ENCODE measurements at regions not wholly inside any gene's neighbourhood (a gene's known extent, or its start where the extent isn't known, plus 50 kb on each side); places are given as distances from the start of the nearest gene placed in this dataset.
"Not testable (repeated sequence)": the region's sequence is repeated elsewhere in the genome, so short reads cannot be mapped to it uniquely, and the experiment has no call there.

DNA sequence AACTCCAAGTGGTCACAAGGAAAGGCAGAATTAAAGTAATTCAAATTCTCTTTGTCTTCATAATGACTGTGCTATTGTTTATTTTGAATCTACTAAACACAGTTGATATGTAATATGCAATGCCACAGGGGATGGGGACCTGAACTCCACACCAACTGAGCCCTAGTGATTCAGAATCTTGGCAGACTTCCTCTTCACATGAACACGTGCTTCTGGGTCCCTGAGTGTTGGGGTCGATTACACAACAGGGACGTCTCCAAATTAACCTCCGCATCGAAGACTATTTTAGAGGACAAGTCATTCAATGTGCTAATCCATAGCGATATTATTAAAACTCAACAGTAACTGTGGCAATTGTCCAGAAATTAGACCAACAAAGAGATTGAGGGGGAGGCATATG, 95.3 kb upstream of the CARD11 start:
- Histone ChIP-seq H3K27ac (ENCODE audit: low read depth, low read length) (no peak overlapping the region), H3K36me3 (ENCODE audit: control insufficient read depth, insufficient read depth, low read length) (no peaks in the 10 kb centered on the region), H3K9me3 (ENCODE audit: control insufficient read depth, insufficient read depth, low read length) (no peaks in the 10 kb centered on the region), H3K27me3 (ENCODE audit: control insufficient read depth, insufficient read depth, low read length) (no peaks in the 10 kb centered on the region), H3K9ac (ENCODE audit: low read depth, low read length) (no peak overlapping the region), H3K4me3 (ENCODE audit: low read depth, low read length) (no peak overlapping the region), H3K4me1 (ENCODE audit: control insufficient read depth, insufficient read depth, low read length) (peaks cover 16% of the 10 kb centered on the region)

DNA sequence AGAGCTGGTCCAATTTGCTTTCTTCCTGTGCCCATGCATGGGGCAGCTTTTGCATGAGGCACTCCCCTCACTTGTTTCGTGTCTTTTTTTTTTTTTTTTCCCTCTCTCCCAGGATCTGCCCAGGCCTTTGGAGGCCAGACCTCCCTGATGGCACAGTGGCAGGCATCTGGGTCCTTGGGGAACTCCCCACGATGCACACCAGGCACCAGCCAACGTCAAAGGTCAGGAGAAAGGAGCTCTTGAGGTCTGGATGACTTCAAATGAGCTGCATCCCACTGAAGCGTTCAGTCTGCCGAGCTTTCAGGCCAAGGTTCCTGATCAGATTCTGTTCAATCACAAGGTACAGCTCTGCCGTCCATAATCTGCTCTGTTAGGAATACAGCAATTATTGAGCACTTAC, 97.2 kb upstream of the CARD11 start:
- H3K4me1 ChIP-seq (ENCODE audit: control insufficient read depth, insufficient read depth, low read length): peaks cover 4% of the 10 kb centered on the region; the same call in 1 of the 2 replicates
- H3K9me3 ChIP-seq (ENCODE audit: control insufficient read depth, insufficient read depth, low read length): no peaks in the 10 kb centered on the region
- no peak overlapping the region for H3K27ac ChIP-seq (ENCODE audit: low read depth, low read length)
- no peaks in the 10 kb centered on the region for H3K27me3 ChIP-seq (ENCODE audit: control insufficient read depth, insufficient read depth, low read length)
- no peaks in the 10 kb centered on the region for H3K36me3 ChIP-seq (ENCODE audit: control insufficient read depth, insufficient read depth, low read length)
- no peak overlapping the region for H3K9ac ChIP-seq (ENCODE audit: low read depth, low read length)
- H3K4me3 ChIP-seq (ENCODE audit: low read depth, low read length): no peak overlapping the region

DNA sequence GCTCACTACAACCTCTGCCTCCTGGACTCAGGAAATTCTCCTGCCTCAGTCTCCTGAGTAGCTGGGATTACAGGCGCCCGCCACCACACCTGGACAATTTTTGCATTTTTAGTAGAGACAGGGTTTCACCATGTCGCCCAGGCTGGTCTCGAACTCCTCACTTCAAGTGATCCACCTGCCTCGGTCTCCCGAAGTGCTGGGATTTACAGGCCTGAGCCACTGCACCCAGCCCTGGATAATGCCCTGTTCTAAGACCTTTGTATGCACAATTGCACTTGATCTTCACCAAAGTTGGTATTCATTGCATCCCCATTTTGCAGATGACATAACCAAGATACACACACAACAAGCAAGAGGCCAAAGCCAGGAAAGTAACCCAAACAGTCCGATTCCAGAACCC, 97.7 kb upstream of the CARD11 start:
- Histone ChIP-seq H3K4me3 (ENCODE audit: low read depth, low read length) (no peak overlapping the region), H3K4me1 (ENCODE audit: control insufficient read depth, insufficient read depth, low read length) (peaks cover 4% of the 10 kb centered on the region; the same call in 1 of the 2 replicates), H3K27me3 (ENCODE audit: control insufficient read depth, insufficient read depth, low read length) (no peaks in the 10 kb centered on the region), H3K9ac (ENCODE audit: low read depth, low read length) (no peak overlapping the region), H3K27ac (ENCODE audit: low read depth, low read length) (no peak overlapping the region), H3K36me3 (ENCODE audit: control insufficient read depth, insufficient read depth, low read length) (no peaks in the 10 kb centered on the region), H3K9me3 (ENCODE audit: control insufficient read depth, insufficient read depth, low read length) (no peaks in the 10 kb centered on the region)

DNA sequence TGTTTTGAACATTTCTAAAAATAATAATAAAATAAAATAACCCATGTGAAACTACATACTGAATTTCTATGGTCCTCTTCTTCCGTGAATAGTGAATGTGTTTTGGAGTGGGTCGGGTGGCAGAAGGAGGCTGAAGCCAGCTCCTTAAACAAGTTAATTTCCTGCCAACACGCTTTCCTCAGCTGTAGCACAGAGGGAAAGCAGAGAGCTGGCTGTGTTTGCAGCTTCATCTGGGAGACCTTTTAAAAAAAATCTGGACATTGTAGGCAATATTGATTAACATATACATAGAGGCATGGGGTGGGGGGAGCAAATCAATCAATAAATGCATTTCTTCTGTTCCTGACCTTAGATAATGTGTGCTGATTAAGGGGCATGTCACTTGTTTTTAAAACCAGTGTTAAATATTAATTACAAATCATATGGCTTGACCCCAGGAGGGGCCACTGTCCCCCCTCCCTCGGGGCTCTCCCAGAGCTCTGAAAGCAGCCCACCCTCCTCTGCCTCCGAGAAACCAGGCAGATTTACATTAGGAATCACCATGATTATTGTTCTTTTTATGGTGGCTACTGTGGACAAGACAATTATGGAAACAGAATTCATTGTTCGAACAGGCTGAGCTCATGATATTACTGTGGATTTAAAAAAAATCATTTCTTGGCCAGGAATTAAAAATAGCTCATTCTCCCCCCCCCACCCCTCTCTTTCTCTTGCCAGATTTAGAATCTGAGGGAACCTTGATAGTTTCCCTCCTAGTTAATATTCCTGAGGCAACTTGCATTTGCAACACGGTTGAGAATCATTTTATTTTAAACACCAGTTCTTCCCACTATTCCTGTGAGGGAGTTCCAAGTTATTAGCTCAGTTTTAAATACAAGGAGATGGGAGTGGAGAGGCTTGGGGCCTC, 100.5 kb upstream of the CARD11 start:
- H3K36me3 ChIP-seq (ENCODE audit: control insufficient read depth, insufficient read depth, low read length): no peaks in the 10 kb centered on the region
- no peaks in the 10 kb centered on the region for H3K9me3 ChIP-seq (ENCODE audit: control insufficient read depth, insufficient read depth, low read length)
- H3K27ac ChIP-seq (ENCODE audit: low read depth, low read length): no peak overlapping the region
- H3K4me1 ChIP-seq (ENCODE audit: control insufficient read depth, insufficient read depth, low read length): no peaks in the 10 kb centered on the region
- no peaks in the 10 kb centered on the region for H3K27me3 ChIP-seq (ENCODE audit: control insufficient read depth, insufficient read depth, low read length)
- H3K4me3 ChIP-seq (ENCODE audit: low read depth, low read length): no peak overlapping the region
- H3K9ac ChIP-seq (ENCODE audit: low read depth, low read length): no peak overlapping the region

DNA sequence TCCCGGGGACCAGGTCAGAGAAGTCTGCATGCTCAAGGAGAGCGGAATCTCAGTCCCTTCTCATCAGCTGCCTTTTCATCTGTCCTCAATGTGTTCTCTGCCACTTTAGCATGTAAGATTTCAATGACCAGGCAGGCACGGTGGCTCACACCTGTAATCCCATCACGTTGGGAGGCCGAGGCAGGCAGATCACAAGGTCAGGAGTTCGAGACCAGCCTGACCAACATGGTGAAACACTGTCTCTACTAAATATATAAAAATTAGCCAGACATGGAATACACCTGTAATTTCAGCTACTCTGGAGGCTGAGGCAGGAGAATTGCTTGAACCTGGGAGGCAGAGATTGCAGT, 101.1 kb upstream of the CARD11 start:
- H3K9me3 ChIP-seq (ENCODE audit: control insufficient read depth, insufficient read depth, low read length); H3K4me3 ChIP-seq (ENCODE audit: low read depth, low read length); H3K9ac ChIP-seq (ENCODE audit: low read depth, low read length); H3K27ac ChIP-seq (ENCODE audit: low read depth, low read length); H3K4me1 ChIP-seq (ENCODE audit: control insufficient read depth, insufficient read depth, low read length); H3K27me3 ChIP-seq (ENCODE audit: control insufficient read depth, insufficient read depth, low read length); H3K36me3 ChIP-seq (ENCODE audit: control insufficient read depth, insufficient read depth, low read length): not testable (repeated sequence)

DNA sequence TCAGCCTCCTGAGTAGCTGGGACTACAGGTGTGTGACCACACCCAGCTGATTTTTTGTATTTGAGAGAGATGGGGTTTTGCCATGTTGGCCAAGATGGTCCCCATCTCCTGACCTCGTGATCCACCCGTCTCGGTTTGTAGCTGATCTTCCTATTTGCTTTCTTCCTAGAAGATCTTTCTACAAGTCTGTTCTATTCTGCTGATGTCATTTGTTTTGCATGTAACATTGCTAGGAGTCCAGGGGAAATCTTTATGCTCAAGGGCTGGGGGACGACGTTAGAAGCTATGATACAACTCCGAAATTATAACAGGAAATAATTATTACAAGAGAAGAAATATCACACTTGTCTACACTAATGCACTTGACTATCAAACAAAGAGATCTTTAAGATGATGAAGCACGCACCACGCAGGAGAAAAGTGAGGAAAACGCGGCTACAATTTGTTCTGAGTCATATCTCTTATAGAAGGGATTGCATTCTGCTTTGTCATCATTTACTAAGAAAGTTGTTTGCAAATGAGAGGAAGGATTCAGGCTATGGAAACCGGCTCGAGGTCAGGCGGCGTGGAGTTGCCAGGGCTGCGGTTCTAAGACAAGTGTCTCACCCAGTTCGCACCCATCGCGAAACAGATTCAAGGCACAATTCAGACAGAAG, 103.0 kb upstream of the CARD11 start:
- Histone ChIP-seq H3K27ac (ENCODE audit: low read depth, low read length) (no peak overlapping the region), H3K36me3 (ENCODE audit: control insufficient read depth, insufficient read depth, low read length) (no peaks in the 10 kb centered on the region), H3K4me1 (ENCODE audit: control insufficient read depth, insufficient read depth, low read length) (no peaks in the 10 kb centered on the region), H3K9ac (ENCODE audit: low read depth, low read length) (no peak overlapping the region), H3K27me3 (ENCODE audit: control insufficient read depth, insufficient read depth, low read length) (no peaks in the 10 kb centered on the region), H3K9me3 (ENCODE audit: control insufficient read depth, insufficient read depth, low read length) (no peaks in the 10 kb centered on the region), H3K4me3 (ENCODE audit: low read depth, low read length) (no peak overlapping the region)

DNA sequence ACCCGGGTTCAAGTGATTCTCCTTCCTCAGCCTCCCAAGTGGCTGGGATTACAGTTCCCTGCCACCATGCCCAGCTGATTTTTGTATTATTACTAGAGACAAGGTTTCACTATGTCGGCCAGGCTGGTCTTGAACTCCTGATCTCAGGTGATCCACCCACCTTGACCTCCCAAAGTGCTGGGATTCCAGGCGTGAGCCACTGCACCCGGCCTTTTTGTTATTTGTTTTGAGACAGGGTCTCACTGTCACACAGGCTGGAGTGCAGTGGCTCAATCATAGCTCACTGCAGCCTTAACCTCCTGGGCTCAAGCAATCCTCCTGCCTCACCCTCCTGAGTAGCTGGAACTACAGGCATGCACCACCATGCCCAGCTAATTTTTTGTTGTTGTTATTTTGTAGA, 104.8 kb upstream of the CARD11 start:
- not testable (repeated sequence) for H3K9me3 ChIP-seq (ENCODE audit: control insufficient read depth, insufficient read depth, low read length); H3K4me1 ChIP-seq (ENCODE audit: control insufficient read depth, insufficient read depth, low read length); H3K4me3 ChIP-seq (ENCODE audit: low read depth, low read length); H3K36me3 ChIP-seq (ENCODE audit: control insufficient read depth, insufficient read depth, low read length); H3K9ac ChIP-seq (ENCODE audit: low read depth, low read length); H3K27ac ChIP-seq (ENCODE audit: low read depth, low read length); H3K27me3 ChIP-seq (ENCODE audit: control insufficient read depth, insufficient read depth, low read length)

DNA sequence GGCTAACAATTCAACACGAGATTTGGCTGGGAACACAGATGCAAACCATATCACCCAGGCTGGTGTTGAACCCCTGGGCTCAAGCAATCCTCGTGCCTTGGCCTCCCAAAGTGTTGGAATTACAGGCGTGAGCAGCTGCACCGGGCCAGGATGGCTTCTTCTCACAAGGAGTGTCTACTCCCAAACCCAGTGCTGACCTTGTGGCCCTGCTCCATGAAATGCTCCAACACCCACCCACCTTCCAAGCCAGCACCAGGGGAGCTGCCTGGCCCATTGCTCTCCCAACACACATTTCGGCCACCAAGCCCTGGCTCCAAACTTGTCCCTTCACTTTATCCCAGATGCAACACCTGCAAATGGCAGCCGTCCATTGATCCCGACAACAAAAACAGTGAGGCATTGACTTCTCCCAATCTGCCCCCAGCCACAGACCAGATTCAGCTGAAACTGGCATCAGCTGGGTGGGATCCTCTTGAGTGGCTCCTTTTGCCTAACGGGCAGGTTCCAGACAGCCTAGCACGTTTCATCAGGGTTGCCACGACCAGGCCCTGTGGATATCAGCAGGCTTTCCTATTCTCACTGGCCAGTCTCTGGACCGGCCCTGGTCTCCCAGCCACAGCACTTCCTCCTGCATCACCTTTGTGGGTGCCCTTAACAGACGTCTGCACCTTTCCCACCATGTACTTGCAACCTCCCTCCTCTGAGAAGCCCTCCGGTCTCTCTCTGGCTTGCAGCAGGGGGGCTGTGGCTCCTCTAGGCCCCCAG, 105.7 kb upstream of the CARD11 start:
- Histone ChIP-seq H3K9ac (ENCODE audit: low read depth, low read length) (no peak overlapping the region), H3K27me3 (ENCODE audit: control insufficient read depth, insufficient read depth, low read length) (no peaks in the 10 kb centered on the region), H3K27ac (ENCODE audit: low read depth, low read length) (no peak overlapping the region), H3K4me3 (ENCODE audit: low read depth, low read length) (no peak overlapping the region), H3K4me1 (ENCODE audit: control insufficient read depth, insufficient read depth, low read length) (no peaks in the 10 kb centered on the region), H3K9me3 (ENCODE audit: control insufficient read depth, insufficient read depth, low read length) (no peaks in the 10 kb centered on the region), H3K36me3 (ENCODE audit: control insufficient read depth, insufficient read depth, low read length) (no peaks in the 10 kb centered on the region)

DNA sequence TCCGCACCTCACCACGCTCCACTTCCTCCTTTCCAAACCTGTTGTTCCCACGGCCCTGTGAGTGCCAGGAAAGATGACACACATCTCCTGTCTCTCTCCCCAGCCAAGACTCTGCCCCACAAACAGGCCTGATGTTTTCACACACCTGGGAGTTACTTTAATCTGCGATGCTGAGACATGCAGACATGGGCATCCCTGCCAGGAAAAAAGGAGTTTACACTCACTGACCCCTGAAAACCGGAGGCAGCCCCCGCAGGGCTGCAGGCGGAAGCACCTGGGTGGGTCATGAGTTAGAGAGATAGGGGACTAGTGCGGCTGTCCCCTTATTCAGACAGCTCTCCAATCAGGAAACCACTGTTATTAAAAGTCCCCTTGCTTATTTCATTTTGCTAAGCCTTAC, 106.4 kb upstream of the CARD11 start:
- Histone ChIP-seq H3K9ac (ENCODE audit: low read depth, low read length) (no peak overlapping the region), H3K4me3 (ENCODE audit: low read depth, low read length) (no peak overlapping the region), H3K36me3 (ENCODE audit: control insufficient read depth, insufficient read depth, low read length) (no peaks in the 10 kb centered on the region)

DNA sequence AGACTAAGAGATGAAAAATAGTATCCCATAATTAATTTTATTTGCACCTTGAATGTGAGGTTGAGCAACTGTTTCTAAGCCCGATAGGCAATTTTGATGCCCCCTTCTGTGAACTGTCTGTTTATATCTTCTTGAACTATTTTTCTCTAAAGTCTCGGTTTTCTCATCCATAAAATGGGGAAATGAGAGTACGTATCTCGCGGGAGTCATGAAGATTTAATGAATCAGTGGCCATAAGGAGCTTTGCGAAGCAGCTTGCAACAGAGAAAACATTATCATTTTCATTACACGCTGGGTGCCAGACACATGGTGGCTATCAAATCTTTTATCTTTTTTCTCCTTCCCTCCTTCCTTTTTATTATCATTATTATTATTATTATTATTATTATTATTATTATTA, 108.1 kb upstream of the CARD11 start:
- Histone ChIP-seq H3K9me3 (ENCODE audit: control insufficient read depth, insufficient read depth, low read length) (no peaks in the 10 kb centered on the region), H3K36me3 (ENCODE audit: control insufficient read depth, insufficient read depth, low read length) (no peaks in the 10 kb centered on the region), H3K27me3 (ENCODE audit: control insufficient read depth, insufficient read depth, low read length) (no peaks in the 10 kb centered on the region), H3K9ac (ENCODE audit: low read depth, low read length) (no peak overlapping the region), H3K4me3 (ENCODE audit: low read depth, low read length) (no peak overlapping the region), H3K4me1 (ENCODE audit: control insufficient read depth, insufficient read depth, low read length) (no peaks in the 10 kb centered on the region), H3K27ac (ENCODE audit: low read depth, low read length) (no peak overlapping the region)

More for the DNA sequence above, 106.4 kb upstream of the CARD11 start:
- no peaks in the 10 kb centered on the region for H3K9me3 ChIP-seq (ENCODE audit: control insufficient read depth, insufficient read depth, low read length)
- H3K4me1 ChIP-seq (ENCODE audit: control insufficient read depth, insufficient read depth, low read length): no peaks in the 10 kb centered on the region
- no peak overlapping the region for H3K27ac ChIP-seq (ENCODE audit: low read depth, low read length)
- H3K27me3 ChIP-seq (ENCODE audit: control insufficient read depth, insufficient read depth, low read length): no peaks in the 10 kb centered on the region

DNA sequence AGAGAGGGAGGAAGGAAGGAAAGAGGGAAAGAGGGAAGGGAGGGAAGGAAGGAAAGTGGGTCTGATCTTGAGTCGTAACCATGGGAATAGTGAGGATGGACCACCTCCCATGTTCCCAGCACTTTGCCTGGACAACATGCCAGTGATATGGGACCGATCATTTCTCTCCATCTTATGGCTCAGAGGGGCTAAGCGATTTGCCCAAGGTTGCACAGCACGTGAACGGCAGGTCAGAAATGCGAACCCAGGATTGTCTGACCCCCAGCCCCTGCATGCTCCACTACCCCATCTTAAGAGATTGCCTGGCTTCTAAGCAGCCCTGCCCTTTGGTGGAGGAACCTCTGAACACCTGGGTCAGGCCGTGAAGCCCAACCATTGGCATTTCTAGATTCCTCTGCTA, 109.0 kb upstream of the CARD11 start:
- no peaks in the 10 kb centered on the region for H3K9me3 ChIP-seq (ENCODE audit: control insufficient read depth, insufficient read depth, low read length)
- H3K4me3 ChIP-seq (ENCODE audit: low read depth, low read length): no peak overlapping the region
- H3K9ac ChIP-seq (ENCODE audit: low read depth, low read length): no peak overlapping the region
- H3K4me1 ChIP-seq (ENCODE audit: control insufficient read depth, insufficient read depth, low read length): no peaks in the 10 kb centered on the region
- no peaks in the 10 kb centered on the region for H3K36me3 ChIP-seq (ENCODE audit: control insufficient read depth, insufficient read depth, low read length)
- no peaks in the 10 kb centered on the region for H3K27me3 ChIP-seq (ENCODE audit: control insufficient read depth, insufficient read depth, low read length)
- H3K27ac ChIP-seq (ENCODE audit: low read depth, low read length): no peak overlapping the region
